HCT116 (cell line): ENCODE measurements at regions not wholly inside any gene's neighbourhood (a gene's known extent, or its start where the extent isn't known, plus 50 kb on each side); places are given as distances from the start of the nearest gene placed in this dataset.

ENCODE experiments used
- ATAC-seq: fragments of 200-7000 bp; cut with Tn5 transposase; 2 replicates; pipeline ENCODE4 v1.9.1; 2020; ENCODE audit warnings: mild to moderate bottlenecking, moderate library complexity
- BruUV-seq: library from RNA; stranded (reverse); fragments of 400-500 nt; replicated peaks from 2 replicates; lab custom pipeline; 2021; lab: Mats Ljungman, UMichigan
- CTCF ChIA-PET: fragments of 300-600 bp; sonication (Branson Sonifier 250); formaldehyde crosslinking; loops from one replicate; lab custom pipeline; 2021; ENCODE audit warnings: antibody characterized with exemption; lab: Charles Lee
- POLR2A ChIA-PET: fragments of 300-600, 350-600 bp; sonication (Branson Sonifier 250); formaldehyde crosslinking; loops from one replicate; lab custom pipeline; 2021; ENCODE audit warnings: antibody characterized with exemption; lab: Charles Lee
- RAD21 ChIA-PET, 2 experiments: fragments of 300-600 bp; sonication (Branson Sonifier 250); formaldehyde crosslinking; loops; one replicate each; lab custom pipeline; 2023; ENCODE audit warnings: low total read pairs in 2 of 2; ENCODE audit not compliant: uncharacterized antibody in 2 of 2, unreplicated experiment in 2 of 2, low non-redundant PET in 1 of 2; lab: Charles Lee
- DNase-seq: peaks from one replicate; pipeline ENCODE4 v3.0.0-alpha.2; 2010; ENCODE audit warnings: low read depth, low spot score
- H2AFZ ChIP-seq: fragments of 200-600 bp; shearing (Covaris generic), sonication (generic); 2 replicates; pipeline ENCODE4 v1.6.1; 2017; ENCODE audit warnings: low read depth, mixed run types, mixed read lengths, antibody characterized with exemption, low read length; ENCODE audit not compliant: poor library complexity, severe bottlenecking
- H3K27ac ChIP-seq: 2 replicates; pipeline ENCODE4 v1.5.1; 2012; ENCODE audit warnings: low read depth, low read length
- H3K27me3 ChIP-seq: fragments of 200-600 bp; sonication (generic); 2 replicates; pipeline ENCODE4 v1.6.1; 2016; ENCODE audit warnings: mixed run types, low read length, mixed read lengths; ENCODE audit not compliant: insufficient read depth
- H3K36me3 ChIP-seq, 2 experiments: fragments of 200-500 bp in 1 of 2; fragments of 200-600 bp in 1 of 2; sonication (Bioruptor generic) in 1 of 2; sonication (generic) in 1 of 2; 2 replicates each; pipeline versions ENCODE4 v1.5.1 to v1.6.1; 2014 to 2016; ENCODE audit warnings: low read length in 2 of 2, inconsistent platforms in 1 of 2, mixed read lengths in 1 of 2, mixed run types in 1 of 2; ENCODE audit not compliant: insufficient read depth in 2 of 2, control insufficient read depth in 1 of 2
- H3K4me1 ChIP-seq, 2 experiments: fragments of 200-600 bp in 1 of 2; sonication (generic) in 1 of 2; 2 replicates each; pipeline versions ENCODE4 v1.5.1 to v1.6.1; 2012 to 2017; ENCODE audit warnings: low read length in 2 of 2, inconsistent platforms in 1 of 2, mild to moderate bottlenecking in 1 of 2, mixed read lengths in 1 of 2, mixed run types in 1 of 2, moderate library complexity in 1 of 2; ENCODE audit not compliant: insufficient read depth in 2 of 2, control insufficient read depth in 1 of 2
- H3K4me2 ChIP-seq: fragments of 200-600 bp; sonication (generic); 2 replicates; pipeline ENCODE4 v1.6.1; 2017; ENCODE audit warnings: mixed run types, low read length, mixed read lengths
- H3K4me3 ChIP-seq, 2 experiments: fragments of 200-600 bp in 1 of 2; sonication (generic) in 1 of 2; replicated peaks in 1 of 2; 2 replicates each; pipeline ENCODE4 v1.5.1; 2011 to 2016; ENCODE audit warnings: low read length in 2 of 2, control low read depth in 1 of 2, low read depth in 1 of 2, mild to moderate bottlenecking in 1 of 2, mixed read lengths in 1 of 2, mixed run types in 1 of 2
- H3K79me2 ChIP-seq: fragments of 200-600 bp; sonication (generic); 2 replicates; pipeline ENCODE4 v1.6.1; 2017; ENCODE audit warnings: mild to moderate bottlenecking, mixed run types, low read length, moderate library complexity, mixed read lengths; ENCODE audit not compliant: insufficient read depth
- H3K9ac ChIP-seq: fragments of 200-600 bp; sonication (generic); 2 replicates; pipeline ENCODE4 v1.6.1; 2016; ENCODE audit warnings: low read length, mixed read lengths
- H3K9me2 ChIP-seq: fragments of 200-600 bp; sonication (generic), shearing (Covaris generic); 2 replicates; pipeline ENCODE4 v1.6.1; 2017; ENCODE audit warnings: mixed run types, mild to moderate bottlenecking, moderate library complexity; ENCODE audit not compliant: insufficient read depth
- H3K9me3 ChIP-seq, 2 experiments: fragments of 200-500 bp in 1 of 2; fragments of 200-600 bp in 1 of 2; sonication (Bioruptor generic) in 1 of 2; sonication (generic) in 1 of 2; 2 replicates each; pipeline ENCODE4 v1.6.1; 2014 to 2017; ENCODE audit warnings: low read length in 2 of 2, mixed read lengths in 2 of 2, inconsistent platforms in 1 of 2, low read depth in 1 of 2, mild to moderate bottlenecking in 1 of 2, mixed run types in 1 of 2, moderate library complexity in 1 of 2; ENCODE audit not compliant: control insufficient read depth in 1 of 2, insufficient read depth in 1 of 2
- H4K20me1 ChIP-seq: fragments of 200-600 bp; sonication (generic), shearing (Covaris generic); 2 replicates; pipeline ENCODE4 v1.6.1; 2017; ENCODE audit warnings: mixed run types, mild to moderate bottlenecking, moderate library complexity; ENCODE audit not compliant: insufficient read depth
- CBX3 ChIP-seq: IDR thresholded peaks from 2 replicates; pipeline ENCODE4 v1.6.1; 2012; ENCODE audit warnings: low read depth
- CEBPB ChIP-seq: IDR thresholded peaks from 2 replicates; pipeline ENCODE4 v1.6.1; 2012; ENCODE audit warnings: low read depth
- EGR1 ChIP-seq: IDR thresholded peaks from 2 replicates; pipeline ENCODE4 v1.6.1; 2012; ENCODE audit warnings: low read depth
- ELF1 ChIP-seq: IDR thresholded peaks from 2 replicates; pipeline ENCODE4 v1.6.1; 2012; ENCODE audit warnings: low read depth, borderline replicate concordance
- EZH2 ChIP-seq: fragments of 200-600 bp; sonication (generic); IDR thresholded peaks from 2 replicates; pipeline ENCODE4 v1.6.1; 2017; ENCODE audit warnings: antibody characterized with exemption, mixed run types
- EZH2phosphoT487 ChIP-seq: fragments of 200-600 bp; IDR thresholded peaks from 2 replicates; pipeline ENCODE4 v1.6.1; 2018; ENCODE audit warnings: antibody characterized with exemption, borderline replicate concordance
- FOSL1 ChIP-seq: IDR thresholded peaks from 2 replicates; pipeline ENCODE4 v1.6.1; 2012; ENCODE audit warnings: low read depth
- POLR2A ChIP-seq: IDR thresholded peaks from 2 replicates; pipeline ENCODE4 v1.7.0; 2011; ENCODE audit warnings: borderline replicate concordance; ENCODE audit not compliant: insufficient read depth, insufficient read length; ENCODE audit errors: extremely low read depth
- RAD21 ChIP-seq: IDR thresholded peaks from 2 replicates; pipeline ENCODE4 v1.6.1; 2012; ENCODE audit warnings: low read depth, mild to moderate bottlenecking
- SIN3A ChIP-seq: IDR thresholded peaks from 2 replicates; pipeline ENCODE4 v1.6.1; 2012; ENCODE audit warnings: low read depth
- SP1 ChIP-seq: IDR thresholded peaks from 2 replicates; pipeline ENCODE4 v1.6.1; 2012; ENCODE audit warnings: low read depth
- TCF7L2 ChIP-seq: IDR thresholded peaks from 2 replicates; pipeline ENCODE4 v1.7.0; 2011; ENCODE audit warnings: borderline replicate concordance, inconsistent platforms; ENCODE audit not compliant: insufficient read depth, insufficient read length; ENCODE audit errors: extremely low read depth
- YY1 ChIP-seq: IDR thresholded peaks from 2 replicates; pipeline ENCODE4 v1.6.1; 2011; ENCODE audit warnings: low read length, low read depth, moderate library complexity, mild to moderate bottlenecking; ENCODE audit not compliant: insufficient replicate concordance; ENCODE audit errors: extremely low read depth
- ZNF274 ChIP-seq: fragments of 200-500 bp; sonication (Bioruptor generic); IDR thresholded peaks from 2 replicates; pipeline ENCODE4 v1.6.1; 2014; ENCODE audit warnings: mild to moderate bottlenecking, low read depth, low read length, inconsistent platforms
- intact Hi-C: fragments of 100-400 bp; cut with micrococcal nuclease; formaldehyde crosslinking; loops from 2 replicates; pipeline ENCODE4 v1.10.0; 2022
- TF ChIP-seq, protein P1 (sequence below): IDR thresholded peaks from 2 replicates; pipeline ENCODE4 v1.6.1; 2012
- TF ChIP-seq, protein P2 (sequence below), 3 experiments: fragments of 200-600 bp in 1 of 3; sonication (generic) in 1 of 3; IDR thresholded peaks in 2 of 3; conservative IDR thresholded peaks in 1 of 3; 2 replicates each; pipeline ENCODE4 v1.5.1; 2012 to 2017; ENCODE audit warnings: low read depth in 2 of 3, low read length in 2 of 3, antibody characterized with exemption in 1 of 3, borderline replicate concordance in 1 of 3, control low read depth in 1 of 3, mild to moderate bottlenecking in 1 of 3, mixed read lengths in 1 of 3, mixed run types in 1 of 3, moderate library complexity in 1 of 3; ENCODE audit not compliant: insufficient read depth in 1 of 3
- TF ChIP-seq, protein P3 (sequence below): IDR thresholded peaks from 2 replicates; pipeline ENCODE4 v1.6.1; 2011; ENCODE audit warnings: mild to moderate bottlenecking, low read length, moderate library complexity; ENCODE audit not compliant: insufficient replicate concordance; ENCODE audit errors: extremely low read depth

GRCh38 chr2:139550873-139551272 lies 770.7 kb upstream of the NXPH2 start:
- TF ChIP-seq SIN3A (no peak), ELF1 (no peak), POLR2A (no peak), SP1 (no peak), YY1 (no peak), TCF7L2 (no peak), RAD21 (no peak), ZNF274 (no peak), EGR1 (no peak), CBX3 (no peak)
- TF ChIP-seq, protein P1, sequence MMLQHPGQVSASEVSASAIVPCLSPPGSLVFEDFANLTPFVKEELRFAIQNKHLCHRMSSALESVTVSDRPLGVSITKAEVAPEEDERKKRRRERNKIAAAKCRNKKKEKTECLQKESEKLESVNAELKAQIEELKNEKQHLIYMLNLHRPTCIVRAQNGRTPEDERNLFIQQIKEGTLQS = no peak
- no peak overlapping the region for H2AFZ ChIP-seq
- intact Hi-C loops = no loop called here
- H3K9me3 ChIP-seq = no peaks in the 10 kb centered on the region
- CTCF ChIA-PET = no interaction called here
- no peak for DNase-seq
- no peaks in the 10 kb centered on the region for H3K27me3 ChIP-seq
- no peak overlapping the region for H3K4me2 ChIP-seq
- H3K9ac ChIP-seq = no peak overlapping the region
- H3K27ac ChIP-seq = no peak overlapping the region
- POLR2A ChIA-PET = no interaction called here
- ATAC-seq = no peak
- H4K20me1 ChIP-seq = no peaks in the 10 kb centered on the region
- BruUV-seq = no TSS peak
- no peaks in the 10 kb centered on the region for H3K79me2 ChIP-seq
- no peak overlapping the region for H3K4me3 ChIP-seq
- no peaks in the 10 kb centered on the region for H3K36me3 ChIP-seq
- no peaks in the 10 kb centered on the region for H3K9me2 ChIP-seq
- no peaks in the 10 kb centered on the region for H3K4me1 ChIP-seq
- RAD21 ChIA-PET = no interaction called here

- BruUV-seq = no TSS peak
- Histone ChIP-seq H2AFZ (no peak overlapping the region), H3K4me2 (no peak overlapping the region), H3K4me3 (no peak overlapping the region), H3K9me2 (no peaks in the 10 kb centered on the region), H3K4me1 (no peaks in the 10 kb centered on the region), H3K36me3 (no peaks in the 10 kb centered on the region), H4K20me1 (no peaks in the 10 kb centered on the region), H3K27ac (no peak overlapping the region), H3K9me3 (no peaks in the 10 kb centered on the region), H3K9ac (no peak overlapping the region), H3K27me3 (no peaks in the 10 kb centered on the region), H3K79me2 (no peaks in the 10 kb centered on the region)
- intact Hi-C loops = no loop called here
- DNase-seq = no peak
- ChIA-PET CTCF (no interaction called here), POLR2A (no interaction called here), RAD21 (no interaction called here)
- no peak for ATAC-seq
- TF ChIP-seq, protein P2, sequence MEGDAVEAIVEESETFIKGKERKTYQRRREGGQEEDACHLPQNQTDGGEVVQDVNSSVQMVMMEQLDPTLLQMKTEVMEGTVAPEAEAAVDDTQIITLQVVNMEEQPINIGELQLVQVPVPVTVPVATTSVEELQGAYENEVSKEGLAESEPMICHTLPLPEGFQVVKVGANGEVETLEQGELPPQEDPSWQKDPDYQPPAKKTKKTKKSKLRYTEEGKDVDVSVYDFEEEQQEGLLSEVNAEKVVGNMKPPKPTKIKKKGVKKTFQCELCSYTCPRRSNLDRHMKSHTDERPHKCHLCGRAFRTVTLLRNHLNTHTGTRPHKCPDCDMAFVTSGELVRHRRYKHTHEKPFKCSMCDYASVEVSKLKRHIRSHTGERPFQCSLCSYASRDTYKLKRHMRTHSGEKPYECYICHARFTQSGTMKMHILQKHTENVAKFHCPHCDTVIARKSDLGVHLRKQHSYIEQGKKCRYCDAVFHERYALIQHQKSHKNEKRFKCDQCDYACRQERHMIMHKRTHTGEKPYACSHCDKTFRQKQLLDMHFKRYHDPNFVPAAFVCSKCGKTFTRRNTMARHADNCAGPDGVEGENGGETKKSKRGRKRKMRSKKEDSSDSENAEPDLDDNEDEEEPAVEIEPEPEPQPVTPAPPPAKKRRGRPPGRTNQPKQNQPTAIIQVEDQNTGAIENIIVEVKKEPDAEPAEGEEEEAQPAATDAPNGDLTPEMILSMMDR (IDR thresholded peaks at IDR 0.05 in 2 of 3, conservative IDR thresholded peaks at IDR 0.05 in 1 of 3; ENCODE audit: borderline replicate concordance in 1 of 3, insufficient read depth in 1 of 3, low read depth in 2 of 3, low read length in 2 of 3) = no peak
- TF ChIP-seq TCF7L2 (no peak), SIN3A (no peak), ELF1 (no peak), EGR1 (no peak), FOSL1 (no peak), EZH2 (no peak), CEBPB (no peak), EZH2phosphoT487 (no peak)
- TF ChIP-seq, protein P3, sequence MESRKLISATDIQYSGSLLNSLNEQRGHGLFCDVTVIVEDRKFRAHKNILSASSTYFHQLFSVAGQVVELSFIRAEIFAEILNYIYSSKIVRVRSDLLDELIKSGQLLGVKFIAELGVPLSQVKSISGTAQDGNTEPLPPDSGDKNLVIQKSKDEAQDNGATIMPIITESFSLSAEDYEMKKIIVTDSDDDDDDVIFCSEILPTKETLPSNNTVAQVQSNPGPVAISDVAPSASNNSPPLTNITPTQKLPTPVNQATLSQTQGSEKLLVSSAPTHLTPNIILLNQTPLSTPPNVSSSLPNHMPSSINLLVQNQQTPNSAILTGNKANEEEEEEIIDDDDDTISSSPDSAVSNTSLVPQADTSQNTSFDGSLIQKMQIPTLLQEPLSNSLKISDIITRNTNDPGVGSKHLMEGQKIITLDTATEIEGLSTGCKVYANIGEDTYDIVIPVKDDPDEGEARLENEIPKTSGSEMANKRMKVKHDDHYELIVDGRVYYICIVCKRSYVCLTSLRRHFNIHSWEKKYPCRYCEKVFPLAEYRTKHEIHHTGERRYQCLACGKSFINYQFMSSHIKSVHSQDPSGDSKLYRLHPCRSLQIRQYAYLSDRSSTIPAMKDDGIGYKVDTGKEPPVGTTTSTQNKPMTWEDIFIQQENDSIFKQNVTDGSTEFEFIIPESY = no peak
- TF ChIP-seq, protein P1 = no peak
These were observed 770.2 kb upstream of the NXPH2 start for GRCh38 chr2:139550341-139550740.
